GM18502 (cell line): ENCODE measurements at regions not wholly inside any gene's neighbourhood (a gene's known extent, or its start where the extent isn't known, plus 50 kb on each side); places are given as distances from the start of the nearest gene placed in this dataset.

Source experiments
- ATAC-seq: cut with Tn5 transposase; IDR thresholded peaks from one replicate; pipeline ENCODE4 v1.9.1; 2021; ENCODE audit warnings: mild to moderate bottlenecking; ENCODE audit not compliant: unreplicated experiment, poor library complexity

- no peak for ATAC-seq
Measured at GRCh38 chr12:114878781-114879180, 194.8 kb upstream of the TBX3 start.

DNA sequence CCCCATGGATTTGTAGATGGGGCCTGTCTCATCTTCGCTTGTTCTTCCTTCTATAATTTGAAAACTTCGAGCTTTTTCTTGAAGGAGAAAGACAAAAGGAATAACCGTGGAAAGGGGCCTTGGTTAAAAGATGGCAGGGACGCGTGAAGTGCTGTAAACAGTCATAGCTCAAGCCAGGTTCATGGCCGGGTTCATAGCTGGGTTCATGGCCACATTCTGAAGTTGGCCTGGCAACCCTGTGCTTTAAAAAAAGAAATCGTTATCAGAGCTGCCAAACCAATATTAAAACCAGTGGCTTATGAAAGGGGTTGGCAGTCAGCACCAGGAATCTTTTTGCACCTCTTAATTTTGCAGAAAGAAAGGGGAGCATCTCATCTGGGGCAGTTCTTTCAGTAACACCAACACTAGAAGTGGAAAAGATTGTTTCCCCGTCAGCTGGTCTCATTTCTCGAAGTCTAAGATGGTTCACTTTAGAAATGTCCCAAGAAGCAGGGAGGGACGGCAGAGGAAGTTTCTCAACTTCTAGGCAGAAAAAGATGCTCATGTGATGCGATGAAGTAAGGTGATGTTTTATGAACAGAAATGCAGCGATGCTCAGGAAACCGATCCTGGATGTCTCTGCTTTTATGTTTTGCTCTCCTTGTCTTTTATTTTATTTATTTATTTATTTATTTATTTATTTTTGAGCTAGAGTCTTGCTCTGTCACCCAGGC lies 193.1 kb upstream of the TBX3 start:
- no peak for ATAC-seq

DNA sequence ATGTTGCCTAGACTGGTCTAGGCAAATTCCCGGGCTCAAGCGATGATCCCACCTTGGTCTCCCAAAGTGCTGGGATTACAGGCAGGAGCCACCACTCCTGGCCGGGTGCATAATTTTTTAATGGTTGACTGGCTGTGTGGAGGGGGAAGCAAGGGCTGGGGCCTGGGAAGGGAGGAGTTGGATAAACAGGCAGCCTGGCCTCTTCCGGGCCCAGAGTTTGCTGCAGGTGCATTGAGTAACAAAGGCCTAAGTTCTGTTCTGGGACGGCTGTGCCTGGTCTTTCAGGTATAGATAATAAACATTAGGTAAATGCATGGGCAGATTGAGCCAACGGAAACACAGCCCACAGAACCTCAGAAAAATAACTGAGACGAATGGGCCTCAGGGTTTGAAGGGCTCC lies 191.3 kb upstream of the TBX3 start:
- no peak for ATAC-seq

DNA sequence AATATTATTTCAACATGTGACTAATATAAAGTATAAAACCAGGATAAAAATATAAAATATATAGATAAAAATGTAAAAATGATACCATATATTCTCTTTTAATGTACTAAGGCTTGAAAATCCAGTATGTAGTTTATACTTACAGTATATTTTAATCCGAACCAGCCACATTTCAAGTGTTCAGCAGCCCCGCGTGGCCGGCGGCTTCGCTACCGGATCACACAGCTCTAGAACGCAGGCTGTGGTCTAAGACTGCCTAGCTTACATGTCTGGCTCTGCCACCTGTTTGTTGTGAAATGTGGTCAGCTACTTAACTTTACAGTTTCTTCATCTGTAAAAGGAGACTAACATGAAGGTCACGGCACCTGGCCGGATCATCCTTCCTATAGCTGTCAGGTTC lies 189.7 kb upstream of the TBX3 start:
- no peak for ATAC-seq

- ATAC-seq = no peak
Measured at GRCh38 chr12:114868995-114869834, 185.2 kb upstream of the TBX3 start.

- ATAC-seq = no peak
Measured at GRCh38 chr12:114866331-114866730, 182.4 kb upstream of the TBX3 start.

- no peak for ATAC-seq
Measured at GRCh38 chr12:114864837-114865551, 181.0 kb upstream of the TBX3 start.

GRCh38 chr12:114863911-114864310 lies 179.9 kb upstream of the TBX3 start:
- no peak for ATAC-seq

- no peak for ATAC-seq
Measured at GRCh38 chr12:114860969-114861368, 177.0 kb upstream of the TBX3 start.

GRCh38 chr12:114858388-114859146 lies 174.6 kb upstream of the TBX3 start:
- ATAC-seq = no peak

DNA sequence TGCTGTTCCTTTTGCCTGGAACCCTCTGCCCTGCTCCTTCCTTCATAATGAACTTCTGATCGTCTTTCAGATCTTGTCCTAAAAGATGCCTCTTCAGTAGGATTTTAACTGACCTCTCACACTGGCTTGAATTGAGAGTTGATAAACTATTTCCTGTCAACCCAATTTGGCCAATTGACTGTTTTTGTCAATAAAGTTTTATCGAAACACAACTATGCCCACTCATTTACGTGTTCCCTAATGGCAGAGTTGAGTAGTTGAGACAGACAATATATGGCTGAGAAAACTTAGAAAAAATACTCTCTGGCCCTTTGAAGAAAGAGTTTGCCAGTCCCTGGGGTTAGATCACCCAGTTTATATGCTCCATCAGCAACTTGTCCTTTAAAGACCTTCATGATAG lies 171.7 kb upstream of the TBX3 start:
- no peak for ATAC-seq

DNA sequence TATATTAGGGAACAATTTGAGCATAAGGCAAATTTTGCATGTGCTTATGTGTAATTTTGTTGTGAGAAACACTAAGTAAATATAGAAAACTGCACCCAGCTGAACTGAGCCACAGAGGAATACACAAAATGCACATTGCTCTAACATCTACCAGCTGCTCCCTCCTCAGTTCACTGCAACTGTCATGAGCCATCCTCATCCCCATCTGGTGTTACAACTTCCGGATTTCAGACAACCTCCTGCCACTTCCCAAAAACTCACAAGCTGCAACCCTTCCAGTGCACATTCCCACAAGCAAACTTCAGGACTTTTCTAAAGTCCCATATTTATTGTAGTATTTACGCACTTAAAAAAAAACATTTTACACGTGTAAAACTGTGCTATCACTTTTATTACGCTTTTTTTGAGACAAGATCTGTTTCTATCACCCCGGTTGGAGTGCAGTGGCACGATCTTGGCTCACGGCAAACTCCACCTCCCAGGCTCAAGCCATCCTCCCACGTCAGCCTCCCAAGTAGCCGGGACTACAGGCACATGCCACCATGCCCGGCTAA lies 169.1 kb upstream of the TBX3 start:
- no peak for ATAC-seq

DNA sequence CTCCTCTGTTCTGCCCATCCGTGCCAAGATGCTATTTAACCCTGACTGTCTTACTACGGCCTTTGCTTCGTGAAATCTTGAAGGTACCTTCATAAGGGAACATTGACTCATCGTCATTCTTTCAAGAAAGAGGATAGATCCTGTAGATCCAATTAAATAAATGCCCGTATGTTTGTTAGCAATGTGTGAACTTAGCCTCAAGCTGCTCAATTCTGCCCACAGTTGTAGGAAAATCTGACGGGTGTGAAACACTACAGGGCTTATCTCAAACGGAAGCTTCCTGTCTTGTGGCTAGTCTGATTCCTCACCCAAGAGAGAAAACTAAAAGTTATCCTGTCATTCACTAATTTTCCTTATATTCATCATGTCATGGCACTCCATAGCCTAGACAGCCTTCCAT lies 168.0 kb upstream of the TBX3 start:
- ATAC-seq = no peak

DNA sequence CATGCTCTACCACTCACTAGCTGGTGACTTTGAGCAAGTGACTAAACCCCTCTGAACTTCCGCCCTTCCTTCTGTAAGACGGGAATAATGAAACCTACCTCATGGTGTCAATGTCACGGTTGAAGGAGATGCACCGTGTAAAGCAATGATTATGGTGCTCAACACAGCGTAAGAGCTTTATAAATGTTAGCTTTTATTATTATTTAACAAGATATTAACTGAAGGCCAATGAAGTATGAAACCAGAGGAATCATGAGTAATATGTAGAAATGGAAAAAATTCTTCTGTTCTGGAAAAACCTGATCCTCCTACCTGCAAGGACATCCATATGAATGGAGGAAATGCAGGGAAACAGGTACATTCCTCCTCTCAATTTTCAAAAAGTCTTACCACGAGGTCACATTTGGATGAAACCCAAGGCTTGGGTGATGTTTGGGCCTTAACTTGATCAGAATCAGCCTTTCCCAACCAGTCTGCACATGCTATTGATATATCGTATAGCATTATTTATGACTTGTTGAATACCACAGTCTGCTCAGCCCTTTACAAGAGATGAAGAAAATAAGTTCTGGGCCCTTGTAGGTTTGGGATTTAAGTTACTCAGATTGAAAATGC lies 166.8 kb upstream of the TBX3 start:
- no peak for ATAC-seq

DNA sequence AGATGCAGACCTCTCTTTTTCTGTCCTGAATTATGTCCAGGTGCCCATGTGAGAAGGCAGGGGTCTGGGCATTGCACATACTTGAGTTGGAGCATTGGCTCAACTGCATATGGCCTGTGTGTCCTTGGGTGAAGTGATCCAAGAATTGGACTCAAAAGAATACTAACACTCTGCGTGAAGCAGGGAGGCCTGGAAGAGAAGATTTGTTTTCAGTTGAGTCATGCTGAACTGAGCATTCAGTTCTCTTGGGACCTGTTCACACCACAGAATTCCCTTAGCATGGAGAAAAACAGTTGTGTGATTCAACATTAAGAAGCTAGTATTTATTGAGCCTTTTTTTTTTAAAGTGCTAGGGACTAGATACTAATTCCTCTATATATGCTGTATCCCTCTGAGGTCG lies 164.7 kb upstream of the TBX3 start:
- ATAC-seq = no peak

- ATAC-seq = no peak
Measured at GRCh38 chr12:114847441-114848035, 163.6 kb upstream of the TBX3 start.

DNA sequence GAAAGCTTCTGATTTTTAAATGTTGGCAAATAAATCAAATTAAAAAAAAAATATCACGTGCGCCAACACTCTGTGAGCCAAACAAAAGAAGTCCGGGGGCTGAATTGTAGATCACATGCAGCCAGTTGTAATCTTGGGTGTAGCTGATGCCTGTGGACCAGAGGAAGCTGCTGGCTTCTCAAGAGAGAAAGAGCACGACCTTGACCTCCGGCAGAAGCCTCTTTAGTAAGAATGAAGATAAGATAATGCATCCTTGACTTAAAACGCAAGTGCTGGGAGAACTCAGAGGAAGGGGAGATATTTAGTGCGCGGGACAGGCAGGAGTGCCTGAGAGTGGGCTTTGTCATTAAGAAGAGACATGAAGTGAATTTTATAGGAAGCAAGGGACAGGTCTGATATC lies 162.8 kb upstream of the TBX3 start:
- no peak for ATAC-seq

DNA sequence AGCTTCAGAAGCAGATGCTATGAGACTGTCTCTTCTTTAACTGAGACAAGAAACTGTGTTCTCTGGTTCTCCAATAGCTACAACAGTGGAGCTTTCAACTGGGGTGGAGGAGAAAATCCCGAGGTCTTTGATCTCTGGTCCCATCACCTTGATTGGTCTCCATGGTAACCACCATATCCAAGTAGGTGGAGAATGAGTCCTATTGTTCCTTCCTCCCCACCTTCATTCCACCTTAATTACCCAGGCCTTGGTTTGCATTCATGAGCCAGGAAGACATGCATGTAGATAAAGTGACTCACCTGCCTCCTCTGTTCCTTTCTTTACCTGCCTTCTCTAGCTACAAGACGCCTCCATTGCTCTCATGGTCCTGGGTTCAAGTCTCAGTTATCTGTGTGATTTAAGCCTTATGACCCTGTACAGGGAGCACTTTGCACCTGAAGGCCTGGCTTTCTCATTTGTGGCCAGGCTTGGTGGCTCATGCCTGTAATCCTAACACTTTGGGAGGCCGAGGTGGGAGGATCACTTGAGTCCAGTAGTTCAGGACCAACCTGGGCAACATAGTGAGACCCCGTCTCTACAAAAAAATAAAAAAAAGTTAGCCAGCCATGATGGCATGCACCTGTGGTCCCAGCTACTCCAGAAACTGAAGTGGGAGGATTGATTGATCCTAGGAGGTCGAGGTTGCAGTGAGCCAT lies 157.7 kb upstream of the TBX3 start:
- no peak for ATAC-seq

DNA sequence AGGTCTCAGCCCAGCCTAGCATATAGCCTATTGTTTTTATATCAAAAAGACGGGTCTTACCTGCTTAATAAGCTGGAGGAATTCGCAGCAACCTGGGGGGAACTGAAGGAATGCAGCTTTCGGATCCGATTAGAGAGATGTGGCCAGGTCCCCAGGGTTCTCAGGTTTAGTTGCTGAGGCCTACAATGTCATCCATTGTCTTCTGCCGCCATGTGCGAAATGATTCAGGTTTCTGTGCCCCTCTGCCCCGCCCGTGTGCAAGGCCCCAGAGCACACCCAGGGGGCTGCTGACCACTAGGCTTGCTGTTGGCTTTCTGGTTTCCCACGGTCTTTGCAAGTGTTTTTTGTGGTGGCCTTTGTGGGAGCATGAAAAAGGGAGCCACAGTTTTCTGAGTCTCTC lies 154.5 kb upstream of the TBX3 start:
- ATAC-seq = no peak
